ENCODE measurements at regions not wholly inside any gene's neighbourhood (a gene's known extent, or its start where the extent isn't known, plus 50 kb on each side); places are given as distances from the start of the nearest gene placed in this dataset.
"Not testable (repeated sequence)": the region's sequence is repeated elsewhere in the genome, so short reads cannot be mapped to it uniquely, and the experiment has no call there.

DNA sequence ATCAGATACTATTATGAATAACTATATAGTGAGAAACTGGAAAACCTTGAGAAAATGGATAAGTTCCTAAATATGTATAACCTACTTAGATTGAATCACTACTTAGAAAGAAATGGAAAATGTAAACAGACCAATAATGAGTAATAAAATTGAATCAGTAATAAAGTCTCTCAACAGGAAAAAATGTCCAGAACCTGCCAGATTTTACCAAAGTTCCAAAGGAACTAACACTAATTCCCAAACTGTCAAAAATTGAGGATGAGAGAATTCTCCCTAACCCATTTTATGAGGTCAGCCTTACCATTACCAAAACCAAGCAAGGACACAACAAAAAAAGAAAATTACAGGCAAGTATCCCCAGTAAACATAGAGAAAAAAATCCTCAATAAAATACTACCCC is 272.0 kb downstream of the RPAP3 start:
- Mint-ChIP-seq H3K27me3 (ENCODE audit: low read depth in 3 of 3) (peaks cover 1 to 14% (median 7%) of the 10 kb centered on the region in 3 donors), H3K9me3 (peaks cover 0 to 6% (median 1%) of the 10 kb centered on the region in 6 donors), H3K4me3 (no peak overlapping the region), H3K27ac (no peak overlapping the region), H3K4me1 (no peaks in the 10 kb centered on the region), H3K36me3 (no peaks in the 10 kb centered on the region)
- no peak for DNase-seq

DNA sequence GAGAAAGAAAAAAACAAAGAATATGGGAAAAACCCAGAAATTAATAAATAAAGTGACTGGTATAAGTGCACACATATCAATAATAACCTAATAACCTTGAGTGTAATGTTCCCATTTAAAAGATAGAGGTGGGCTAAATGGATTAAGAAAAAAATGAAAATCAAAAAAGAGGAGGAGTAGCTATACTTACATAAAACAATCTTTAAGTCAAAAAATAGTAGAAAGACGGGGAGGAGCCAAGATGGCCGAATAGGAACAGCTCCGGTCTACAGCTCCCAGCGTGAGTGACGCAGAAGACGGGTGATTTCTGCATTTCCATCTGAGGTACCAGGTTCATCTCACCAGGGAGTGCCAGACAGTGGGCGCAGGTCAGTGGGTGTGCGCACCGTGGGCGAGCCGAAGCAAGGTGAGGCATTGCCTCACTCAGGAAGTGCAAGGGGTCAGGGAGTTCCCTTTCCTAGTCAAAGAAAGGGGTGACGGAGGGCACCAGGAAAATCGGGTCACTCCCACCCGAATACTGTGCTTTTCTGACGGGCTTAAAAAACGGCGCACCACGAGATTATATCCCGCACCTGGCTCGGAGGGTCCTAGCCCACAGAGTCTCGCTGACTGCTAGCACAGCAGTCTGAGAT is 279.0 kb downstream of the RPAP3 start:
- H3K4me1 Mint-ChIP-seq; H3K9me3 Mint-ChIP-seq; H3K36me3 Mint-ChIP-seq; H3K27me3 Mint-ChIP-seq (ENCODE audit: low read depth in 3 of 3): not testable (repeated sequence)
- Mint-ChIP-seq H3K27ac (peak overlapping the region in 3 of 6 donors; percentile 50 to 71 (median 70)), H3K4me3 (peak overlapping the region in 1 of 5 donors; percentile 15)
- DNase-seq = peak in 1 of 3 donors; percentile 2

- Mint-ChIP-seq H3K27ac (no peak overlapping the region), H3K27me3 (ENCODE audit: low read depth in 3 of 3) (peaks cover 2 to 12% (median 8%) of the 10 kb centered on the region in 3 donors), H3K36me3 (peaks cover 0 to 6% (median 0%) of the 10 kb centered on the region in 3 donors), H3K4me1 (peaks cover 4 to 7% of the 10 kb centered on the region in 2 donors), H3K9me3 (peaks cover 0 to 3% (median 0%) of the 10 kb centered on the region in 6 donors), H3K4me3 (no peak overlapping the region)
- no peak for DNase-seq
Observed at GRCh38 chr12:47422611-47423010, 283.2 kb downstream of the RPAP3 start.

DNA sequence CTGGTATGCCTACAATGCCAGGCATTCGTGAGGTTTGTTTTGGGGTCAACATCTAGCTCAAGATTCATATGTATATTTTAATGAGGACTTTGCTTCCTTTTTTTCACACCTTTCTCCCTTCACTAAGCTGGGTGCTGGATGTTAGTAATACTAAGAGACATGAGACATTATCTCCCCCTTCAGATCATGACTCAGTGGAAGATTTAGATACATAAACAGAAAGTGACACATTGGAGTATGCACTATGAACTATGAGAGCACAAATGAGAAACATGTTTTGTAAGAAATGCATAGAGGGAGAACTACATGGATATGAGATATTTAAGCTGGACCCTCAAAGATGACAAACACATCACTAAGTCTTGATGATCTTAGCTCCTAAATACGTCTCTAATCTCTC is 286.3 kb downstream of the RPAP3 start:
- no peak for DNase-seq
- H3K4me1 Mint-ChIP-seq = peaks cover 14 to 17% of the 10 kb centered on the region in 2 donors
- H3K36me3 Mint-ChIP-seq = no peaks in the 10 kb centered on the region
- H3K4me3 Mint-ChIP-seq = no peak overlapping the region
- H3K27me3 Mint-ChIP-seq (ENCODE audit: low read depth in 3 of 3) = peaks cover 4 to 9% (median 9%) of the 10 kb centered on the region in 3 donors
- H3K9me3 Mint-ChIP-seq = no peaks in the 10 kb centered on the region
- no peak overlapping the region for H3K27ac Mint-ChIP-seq

GRCh38 chr12:47417955-47418354 is 287.9 kb downstream of the RPAP3 start:
- H3K9me3 Mint-ChIP-seq = no peaks in the 10 kb centered on the region
- H3K27me3 Mint-ChIP-seq (ENCODE audit: low read depth in 3 of 3) = peaks cover 5 to 8% (median 8%) of the 10 kb centered on the region in 3 donors
- no peak for DNase-seq
- H3K4me3 Mint-ChIP-seq = no peak overlapping the region
- H3K36me3 Mint-ChIP-seq = no peaks in the 10 kb centered on the region
- H3K4me1 Mint-ChIP-seq = peaks cover 23 to 30% of the 10 kb centered on the region in 2 donors
- no peak overlapping the region for H3K27ac Mint-ChIP-seq

GRCh38 chr12:47417121-47417520 is 288.7 kb downstream of the RPAP3 start:
- H3K27me3 Mint-ChIP-seq (ENCODE audit: low read depth in 3 of 3) = peaks cover 5 to 8% (median 8%) of the 10 kb centered on the region in 3 donors
- no peaks in the 10 kb centered on the region for H3K36me3 Mint-ChIP-seq
- H3K9me3 Mint-ChIP-seq = no peaks in the 10 kb centered on the region
- no peak overlapping the region for H3K4me3 Mint-ChIP-seq
- DNase-seq = no peak
- peaks cover 25 to 30% of the 10 kb centered on the region in 2 donors for H3K4me1 Mint-ChIP-seq
- no peak overlapping the region for H3K27ac Mint-ChIP-seq

GRCh38 chr12:47415054-47415453 is 290.8 kb downstream of the RPAP3 start:
- Mint-ChIP-seq H3K27ac (peak overlapping the region in 5 of 6 donors; percentile 46 to 87 (median 62)), H3K4me1 (peaks cover 25 to 30% of the 10 kb centered on the region in 2 donors), H3K27me3 (ENCODE audit: low read depth in 3 of 3) (peaks cover 5 to 8% (median 6%) of the 10 kb centered on the region in 3 donors), H3K36me3 (no peaks in the 10 kb centered on the region), H3K9me3 (no peaks in the 10 kb centered on the region), H3K4me3 (peak overlapping the region in 2 of 5 donors; percentile 31 to 49)
- DNase-seq = no peak

DNA sequence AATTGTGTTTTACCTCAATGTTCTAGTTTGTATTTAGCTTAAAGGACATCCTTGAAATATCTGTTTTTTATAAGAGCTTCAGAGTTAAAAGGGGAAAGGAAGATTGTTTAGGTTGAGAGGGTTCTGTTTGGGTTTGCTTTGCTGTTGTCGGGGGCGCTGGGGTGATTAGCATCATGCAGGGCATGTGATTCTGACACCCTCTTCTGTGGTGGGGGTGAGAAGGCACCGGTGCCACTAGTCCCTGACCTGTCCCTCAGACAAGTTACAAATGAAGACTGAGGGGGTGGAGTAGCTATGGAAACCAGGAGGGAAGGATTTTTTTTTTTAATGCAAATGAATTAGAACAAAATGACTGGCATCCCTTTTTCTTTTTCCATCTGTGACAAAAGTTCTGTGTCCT is 291.3 kb downstream of the RPAP3 start:
- peaks cover 25 to 30% of the 10 kb centered on the region in 2 donors for H3K4me1 Mint-ChIP-seq
- peak overlapping the region in 5 of 6 donors; percentile 42 to 87 (median 62) for H3K27ac Mint-ChIP-seq
- no peaks in the 10 kb centered on the region for H3K36me3 Mint-ChIP-seq
- peaks cover 3 to 8% (median 5%) of the 10 kb centered on the region in 3 donors for H3K27me3 Mint-ChIP-seq (ENCODE audit: low read depth in 3 of 3)
- no peaks in the 10 kb centered on the region for H3K9me3 Mint-ChIP-seq
- DNase-seq = peak; percentile 66 to 67 (median 67)
- H3K4me3 Mint-ChIP-seq = peak overlapping the region in 4 of 5 donors; percentile 17 to 49 (median 38)

- H3K4me1 Mint-ChIP-seq = peaks cover 25 to 30% of the 10 kb centered on the region in 2 donors
- peak overlapping the region in 5 of 6 donors; percentile 7 to 87 (median 61) for H3K27ac Mint-ChIP-seq
- peaks cover 2 to 10% (median 8%) of the 10 kb centered on the region in 3 donors for H3K27me3 Mint-ChIP-seq (ENCODE audit: low read depth in 3 of 3)
- peak overlapping the region in 1 of 5 donors; percentile 33 for H3K4me3 Mint-ChIP-seq
- DNase-seq = no peak
- no peaks in the 10 kb centered on the region for H3K9me3 Mint-ChIP-seq
- H3K36me3 Mint-ChIP-seq = no peaks in the 10 kb centered on the region
Observed at GRCh38 chr12:47413806-47414205, 292.0 kb downstream of the RPAP3 start.

- Mint-ChIP-seq H3K27ac (peak overlapping the region in 2 of 6 donors; percentile 5 to 61), H3K27me3 (ENCODE audit: low read depth in 3 of 3) (peaks cover 2 to 8% (median 5%) of the 10 kb centered on the region in 3 donors), H3K9me3 (no peaks in the 10 kb centered on the region), H3K4me1 (peaks cover 28 to 37% of the 10 kb centered on the region in 2 donors), H3K4me3 (no peak overlapping the region), H3K36me3 (no peaks in the 10 kb centered on the region)
- no peak for DNase-seq
Observed at GRCh38 chr12:47412601-47413236, 293.1 kb downstream of the RPAP3 start.

GRCh38 chr12:47411966-47412365 is 293.9 kb downstream of the RPAP3 start:
- peaks cover 32 to 41% of the 10 kb centered on the region in 2 donors for H3K4me1 Mint-ChIP-seq
- no peaks in the 10 kb centered on the region for H3K9me3 Mint-ChIP-seq
- H3K4me3 Mint-ChIP-seq = no peak overlapping the region
- H3K27me3 Mint-ChIP-seq (ENCODE audit: low read depth in 3 of 3) = peaks cover 2 to 8% (median 6%) of the 10 kb centered on the region in 3 donors
- no peak for DNase-seq
- H3K36me3 Mint-ChIP-seq = no peaks in the 10 kb centered on the region
- H3K27ac Mint-ChIP-seq = peak overlapping the region in 1 of 6 donors; percentile 50

DNA sequence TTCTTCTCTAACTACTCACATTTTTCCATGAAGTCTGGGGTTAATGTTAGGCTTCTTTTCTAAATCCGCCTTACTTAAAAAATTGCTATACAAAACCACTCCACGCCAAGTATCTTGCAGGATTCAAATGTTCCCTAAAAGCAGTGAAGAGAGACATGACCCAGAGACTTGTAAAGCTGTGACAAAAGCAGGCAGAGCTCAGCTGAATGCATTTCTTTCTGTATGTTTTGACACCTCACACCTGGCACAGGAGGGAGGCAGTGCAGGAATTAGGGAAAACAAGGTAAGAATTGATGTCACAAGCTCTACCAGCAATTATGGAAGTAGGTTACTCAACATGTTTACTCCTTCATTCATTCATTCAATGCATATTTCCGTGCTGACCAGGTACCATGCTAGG is 295.0 kb downstream of the RPAP3 start:
- no peak overlapping the region for H3K4me3 Mint-ChIP-seq
- peaks cover 0 to 3% (median 0%) of the 10 kb centered on the region in 3 donors for H3K36me3 Mint-ChIP-seq
- H3K4me1 Mint-ChIP-seq = peaks cover 29 to 36% of the 10 kb centered on the region in 2 donors
- H3K27me3 Mint-ChIP-seq (ENCODE audit: low read depth in 3 of 3) = peaks cover 2 to 8% (median 6%) of the 10 kb centered on the region in 3 donors
- peak overlapping the region in 2 of 6 donors; percentile 10 to 66 for H3K27ac Mint-ChIP-seq
- DNase-seq = no peak
- H3K9me3 Mint-ChIP-seq = no peaks in the 10 kb centered on the region

DNA sequence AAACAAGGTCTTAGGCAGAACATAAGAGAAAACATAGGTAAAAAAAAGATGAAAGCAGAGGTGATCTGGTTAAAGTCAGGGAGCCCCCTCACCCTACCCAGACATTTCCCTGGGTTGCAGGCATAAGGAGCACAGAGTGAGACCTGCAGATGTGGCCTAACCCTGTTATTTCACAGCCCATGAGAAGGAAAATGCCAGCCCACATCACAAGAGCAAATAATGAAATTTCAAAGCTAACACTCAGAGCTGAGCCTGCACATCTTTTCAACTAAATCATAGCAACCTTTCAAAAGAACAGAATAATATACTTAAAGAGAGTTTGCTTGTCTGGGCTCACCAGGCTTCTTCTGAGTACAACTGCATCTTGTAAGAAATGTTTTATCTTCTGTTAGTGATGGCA is 295.4 kb downstream of the RPAP3 start:
- Mint-ChIP-seq H3K36me3 (peaks cover 0 to 4% (median 0%) of the 10 kb centered on the region in 3 donors), H3K27me3 (ENCODE audit: low read depth in 3 of 3) (peaks cover 2 to 8% (median 8%) of the 10 kb centered on the region in 3 donors), H3K27ac (no peak overlapping the region), H3K9me3 (no peaks in the 10 kb centered on the region), H3K4me1 (peaks cover 27 to 32% of the 10 kb centered on the region in 2 donors), H3K4me3 (no peak overlapping the region)
- DNase-seq = no peak

DNA sequence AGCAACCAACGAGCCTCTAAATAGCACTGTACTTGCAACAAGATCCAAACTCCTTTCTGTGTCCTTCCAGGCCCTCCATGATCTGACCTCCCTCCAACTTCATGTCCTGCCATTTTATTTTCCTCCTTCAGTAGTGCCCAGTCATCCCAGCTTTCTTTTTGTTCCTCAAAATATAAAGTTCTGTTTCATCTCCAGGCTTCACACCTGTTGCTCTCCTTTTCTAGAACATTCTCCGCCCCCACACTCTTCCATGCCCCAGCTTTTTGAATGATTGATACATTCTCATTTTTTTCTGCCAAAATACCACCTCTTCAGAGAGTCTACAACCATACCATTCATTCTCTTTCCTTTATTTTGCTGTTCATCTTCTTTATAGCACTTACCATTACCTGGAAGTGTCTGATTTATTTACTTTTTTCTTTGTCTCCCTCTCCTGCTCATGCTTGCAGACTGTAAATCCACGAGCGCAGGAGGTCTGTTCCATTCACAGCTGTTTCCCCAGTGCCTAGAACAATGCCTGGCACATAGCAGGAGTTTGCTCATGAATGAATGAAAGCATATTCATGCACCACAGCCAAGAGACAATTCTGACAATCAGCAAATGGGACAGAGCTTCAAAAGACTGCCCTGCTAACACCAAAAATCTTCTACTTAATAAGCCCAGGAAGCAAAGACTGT is 296.4 kb downstream of the RPAP3 start:
- H3K27me3 Mint-ChIP-seq (ENCODE audit: low read depth in 3 of 3) = peaks cover 2 to 6% (median 5%) of the 10 kb centered on the region in 3 donors
- no peaks in the 10 kb centered on the region for H3K9me3 Mint-ChIP-seq
- no peak overlapping the region for H3K27ac Mint-ChIP-seq
- DNase-seq = no peak
- no peak overlapping the region for H3K4me3 Mint-ChIP-seq
- peaks cover 0 to 4% (median 0%) of the 10 kb centered on the region in 3 donors for H3K36me3 Mint-ChIP-seq
- peaks cover 18 to 23% of the 10 kb centered on the region in 2 donors for H3K4me1 Mint-ChIP-seq
